RKO (cell line): ENCODE measurements at regions not wholly inside any gene's neighbourhood (a gene's known extent, or its start where the extent isn't known, plus 50 kb on each side); places are given as distances from the start of the nearest gene placed in this dataset.
"Not testable (repeated sequence)": the region's sequence is repeated elsewhere in the genome, so short reads cannot be mapped to it uniquely, and the experiment has no call there.

Source experiments
- DNase-seq: peaks from one replicate; pipeline ENCODE4 v3.0.0-alpha.2; 2016; ENCODE audit warnings: low spot score

DNA sequence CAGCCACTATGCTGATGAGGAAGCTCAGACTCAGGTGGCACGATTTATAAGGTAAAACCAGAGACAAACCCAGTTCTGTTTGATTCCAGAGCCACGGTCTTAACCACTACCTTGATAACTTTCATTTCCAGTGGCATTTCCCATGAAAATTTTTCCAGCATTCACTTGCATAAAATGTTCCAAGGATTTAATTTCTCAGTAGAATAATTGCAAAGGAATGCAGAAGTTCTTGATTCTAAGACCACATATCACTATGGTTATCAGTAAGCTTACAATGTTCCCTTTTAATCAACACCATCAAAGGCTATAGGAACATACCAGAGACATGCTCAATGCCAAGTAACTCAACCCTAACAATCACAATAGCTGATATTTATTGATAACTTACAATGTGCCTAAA lies 306.0 kb upstream of the HS3ST5 start:
- DNase-seq = no peak

- DNase-seq = peak; percentile 1
These were observed 295.5 kb upstream of the HS3ST5 start for GRCh38 chr6:114638341-114638740.

DNA sequence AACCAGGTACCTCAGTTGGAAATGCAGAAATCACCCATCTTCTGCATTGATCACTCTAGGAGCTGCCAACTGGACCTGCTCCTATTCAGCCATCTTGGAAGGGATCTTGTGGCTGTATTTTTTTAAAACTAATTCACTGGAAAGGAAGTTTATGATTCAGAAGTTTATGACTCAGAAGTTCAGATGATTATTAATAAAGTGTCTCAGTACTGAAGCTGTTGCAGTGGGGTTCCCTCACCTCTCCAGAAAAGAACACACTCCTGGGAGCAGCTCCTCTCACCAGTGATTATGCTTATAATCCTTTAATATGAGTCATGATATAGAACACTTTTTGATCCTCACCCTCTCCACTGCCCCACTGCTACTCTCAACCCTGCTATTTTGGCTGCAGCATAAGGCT lies 291.2 kb upstream of the HS3ST5 start:
- DNase-seq = peak; percentile 24

GRCh38 chr6:114626226-114626625 lies 283.4 kb upstream of the HS3ST5 start:
- not testable (repeated sequence) for DNase-seq

DNA sequence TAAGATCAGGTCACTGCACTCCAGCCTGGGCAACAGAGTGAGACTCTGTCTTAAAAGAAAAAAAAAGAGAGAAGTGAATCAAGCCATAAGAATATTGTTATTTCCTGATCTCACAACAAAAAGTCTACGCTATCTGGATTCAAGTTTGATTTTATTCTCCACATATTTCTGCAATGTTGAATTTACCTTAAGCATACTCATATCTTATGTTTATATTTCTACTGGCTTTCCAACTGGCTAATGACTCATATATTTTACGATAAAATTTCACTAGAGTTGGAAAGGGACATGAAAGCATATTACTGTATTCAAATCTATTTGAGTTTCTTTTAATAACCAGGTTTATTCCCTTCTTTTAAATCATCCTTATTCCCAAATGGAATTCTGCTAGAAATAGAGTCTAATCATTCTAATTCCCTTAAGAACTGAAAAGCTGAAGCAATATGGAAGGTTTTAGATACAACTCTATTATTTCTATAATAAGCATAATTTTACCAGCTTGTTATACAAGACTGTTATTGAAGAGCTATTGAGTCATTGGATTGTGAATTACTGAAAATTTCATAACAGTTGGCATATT lies 276.9 kb upstream of the HS3ST5 start:
- DNase-seq = no peak

- DNase-seq = no peak
These were observed 268.9 kb upstream of the HS3ST5 start for GRCh38 chr6:114611696-114612095.

GRCh38 chr6:114608091-114608490 lies 265.3 kb upstream of the HS3ST5 start:
- no peak for DNase-seq

DNA sequence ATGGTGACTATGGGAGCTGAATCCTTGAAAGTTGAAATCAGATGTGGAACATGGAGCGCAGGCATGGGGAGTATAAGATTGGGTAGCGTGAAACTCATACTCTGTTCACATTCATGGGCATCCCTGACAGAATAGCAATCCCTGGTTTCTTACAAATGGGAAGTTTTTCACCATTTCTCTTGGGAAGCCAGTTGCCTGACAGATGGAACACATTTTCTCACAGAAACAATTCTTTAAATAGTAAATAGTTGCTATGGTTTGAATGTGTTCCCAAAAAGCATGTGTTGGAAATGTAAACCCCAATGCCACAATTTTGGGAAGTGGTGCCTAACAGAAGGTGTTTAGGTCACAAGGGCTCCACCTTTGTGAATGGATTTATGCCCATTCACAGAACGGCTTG lies 262.8 kb upstream of the HS3ST5 start:
- DNase-seq = no peak

- DNase-seq = no peak
These were observed 257.6 kb upstream of the HS3ST5 start for GRCh38 chr6:114600381-114600780.

DNA sequence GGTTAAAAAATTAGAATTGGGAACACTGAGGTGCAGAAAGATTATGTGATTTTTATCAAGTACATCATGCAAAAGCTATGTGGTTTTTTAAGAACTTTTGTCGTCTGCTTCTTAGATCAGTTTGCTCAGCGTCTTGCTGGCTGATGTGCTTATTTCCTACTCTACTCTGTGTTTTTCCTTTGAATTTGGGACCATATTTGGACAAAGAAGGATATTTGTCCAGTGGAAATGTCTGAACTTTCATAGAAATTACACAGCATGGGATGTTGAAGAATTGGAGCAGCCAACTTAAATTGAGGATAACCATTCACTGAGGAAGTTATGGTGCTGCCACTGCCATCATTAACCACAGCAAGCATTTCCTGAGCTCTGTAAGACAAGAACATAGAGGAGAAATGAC lies 252.8 kb upstream of the HS3ST5 start:
- DNase-seq = no peak

DNA sequence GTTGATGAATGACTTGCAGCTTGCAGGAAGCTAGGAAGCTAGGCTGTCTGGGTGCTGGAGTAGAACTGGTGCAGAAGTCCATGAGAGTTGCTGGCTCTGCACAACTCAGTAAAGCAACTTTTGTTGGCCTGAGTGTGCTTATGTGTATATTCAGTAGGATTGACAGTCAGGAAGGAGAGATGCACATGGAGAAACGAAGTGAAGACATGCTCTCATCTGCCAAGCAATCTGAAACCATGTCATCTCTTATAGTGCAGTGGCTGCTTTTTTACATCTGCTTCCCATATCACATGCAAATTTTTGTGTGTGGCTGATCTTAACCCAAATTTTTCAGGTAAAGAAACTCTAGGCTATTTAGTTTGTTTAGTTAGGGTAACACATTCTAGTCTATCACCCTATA lies 252.4 kb upstream of the HS3ST5 start:
- DNase-seq = no peak

DNA sequence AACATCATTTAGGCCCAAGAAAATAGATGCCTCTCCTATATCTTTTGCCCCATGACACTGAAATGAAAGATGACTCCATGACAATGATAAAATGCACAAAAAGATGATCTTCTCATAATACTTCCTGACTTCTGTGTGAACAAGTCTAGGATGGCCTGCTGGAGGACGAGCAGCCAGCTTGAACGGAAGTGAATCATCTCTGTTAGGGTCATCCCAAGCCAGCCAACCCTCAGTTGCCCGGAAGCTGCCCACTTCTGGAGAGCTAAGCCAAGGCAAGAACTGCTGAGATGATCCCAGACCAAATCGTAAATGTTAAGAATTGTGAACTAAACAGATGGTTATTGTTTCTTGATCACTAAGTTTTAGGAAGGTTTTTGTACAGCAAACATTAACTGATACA lies 249.7 kb upstream of the HS3ST5 start:
- DNase-seq = peak; percentile 5

DNA sequence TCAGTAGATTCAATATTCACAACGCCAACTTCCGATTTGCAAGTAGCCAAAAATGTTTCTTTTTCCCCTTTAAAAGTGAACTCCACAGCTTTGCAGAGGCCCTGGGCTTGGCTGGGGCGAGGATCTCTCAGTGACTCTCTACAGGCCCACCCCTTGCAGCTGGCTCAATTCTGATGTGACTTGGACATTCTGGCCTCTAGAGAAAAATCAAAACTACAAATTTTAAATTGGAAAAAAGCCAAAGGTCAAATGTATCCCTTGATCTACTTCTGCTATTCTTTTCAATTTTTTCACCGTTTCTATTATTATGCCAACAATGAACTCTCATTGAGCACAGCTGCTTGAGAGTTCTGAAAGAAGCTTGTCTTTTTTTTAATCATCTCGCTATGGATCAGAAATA lies 245.9 kb upstream of the HS3ST5 start:
- no peak for DNase-seq

DNA sequence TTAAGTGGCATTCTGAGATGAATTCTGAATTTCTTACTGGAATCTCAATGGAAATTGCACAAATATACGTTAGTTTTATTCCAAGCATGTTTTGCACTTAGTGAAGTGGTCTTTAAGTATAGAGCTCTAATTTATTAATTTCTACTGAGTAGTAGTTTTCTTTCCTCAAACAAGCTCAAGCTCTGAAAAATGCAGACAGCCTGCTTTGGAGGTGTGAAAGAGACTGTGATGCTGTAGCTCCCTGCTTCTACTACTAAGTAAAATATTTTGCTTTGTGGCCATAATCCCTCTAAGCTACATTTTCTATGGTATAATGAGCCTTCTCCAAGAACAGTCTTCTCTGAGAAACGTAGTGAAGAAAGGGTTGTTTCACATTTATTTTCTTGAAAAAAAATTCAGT lies 243.5 kb upstream of the HS3ST5 start:
- no peak for DNase-seq

- DNase-seq = no peak
These were observed 238.5 kb upstream of the HS3ST5 start for GRCh38 chr6:114581293-114581692.

GRCh38 chr6:114580882-114581281 lies 238.1 kb upstream of the HS3ST5 start:
- DNase-seq = no peak

GRCh38 chr6:114579486-114579885 lies 236.7 kb upstream of the HS3ST5 start:
- DNase-seq = no peak

GRCh38 chr6:114577109-114577508 lies 234.3 kb upstream of the HS3ST5 start:
- DNase-seq = no peak

DNA sequence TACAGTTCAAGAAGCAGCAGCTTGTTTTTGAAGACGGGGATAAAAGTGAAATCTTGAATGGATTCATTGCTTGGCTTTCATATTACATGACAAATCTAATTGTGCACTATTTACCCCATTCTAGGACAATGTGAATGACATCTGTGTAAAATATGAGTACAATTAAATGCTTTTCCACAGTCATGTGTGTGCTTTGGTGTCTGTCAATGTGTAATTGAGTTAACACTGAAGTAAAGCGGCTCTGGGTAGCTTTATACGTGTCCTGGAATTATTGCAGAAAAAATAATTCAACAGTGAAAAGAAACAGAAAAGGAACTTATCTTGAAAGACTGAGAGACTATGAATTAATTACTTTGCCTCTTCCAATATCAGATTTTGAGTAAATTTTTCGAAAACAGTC lies 233.5 kb upstream of the HS3ST5 start:
- DNase-seq = no peak

- no peak for DNase-seq
These were observed 226.8 kb upstream of the HS3ST5 start for GRCh38 chr6:114569669-114570068.

- no peak for DNase-seq
These were observed 221.6 kb upstream of the HS3ST5 start for GRCh38 chr6:114564302-114564933.

- DNase-seq = no peak
These were observed 216.6 kb upstream of the HS3ST5 start for GRCh38 chr6:114559419-114559818.

DNA sequence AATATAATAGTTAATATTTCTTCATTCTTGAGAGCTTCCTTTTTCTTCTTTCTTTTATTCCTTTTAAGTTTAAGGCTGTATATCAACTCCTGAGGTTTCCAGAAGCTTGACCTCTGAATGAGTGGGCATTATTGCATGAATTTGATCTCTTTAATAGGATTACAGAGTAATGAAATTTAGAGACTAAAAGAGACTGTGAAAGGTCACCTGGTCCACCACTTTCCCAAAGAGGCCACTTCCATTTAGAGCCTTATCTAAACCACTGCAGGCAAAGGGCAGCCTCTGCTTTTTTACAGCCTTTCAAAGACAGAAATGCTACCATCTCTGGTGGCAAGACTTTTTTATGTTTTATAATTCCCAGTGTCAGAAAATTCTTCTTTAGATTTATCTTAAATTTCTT lies 215.3 kb upstream of the HS3ST5 start:
- DNase-seq = no peak

- no peak for DNase-seq
These were observed 214.1 kb upstream of the HS3ST5 start for GRCh38 chr6:114556846-114557488.
